ENCODE measurements at regions not wholly inside any gene's neighbourhood (a gene's known extent, or its start where the extent isn't known, plus 50 kb on each side); places are given as distances from the start of the nearest gene placed in this dataset.

DNA sequence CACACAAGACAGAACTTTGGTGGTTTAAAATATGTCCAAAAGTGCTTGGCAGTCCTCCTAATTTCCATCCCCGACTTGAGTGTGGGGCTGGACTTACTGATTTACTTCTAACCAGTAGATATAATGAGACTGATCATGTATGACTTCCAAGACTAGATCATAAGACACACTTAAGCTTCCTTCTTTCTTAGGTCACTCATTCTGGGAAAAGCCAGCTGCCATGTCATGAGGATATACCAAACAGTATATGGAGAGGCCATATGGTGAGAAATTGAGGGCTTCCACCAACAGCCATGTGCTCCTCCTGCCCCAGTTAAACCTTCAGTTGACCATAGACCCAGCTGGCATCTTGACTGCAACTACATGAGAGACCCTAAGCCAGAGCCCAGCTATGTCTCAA lies 282.8 kb upstream of the PROK2 start:
- no peak for TF ChIP-seq EZH2 (IDR thresholded peaks at IDR 0.05; ENCODE audit: insufficient read depth, low read length)
- no peak for TF ChIP-seq CTCF (IDR thresholded peaks at IDR 0.05; ENCODE audit: insufficient read depth, low read depth, low read length)

Data from astrocyte (in vitro differentiated cells and primary cell).